CD4-positive, alpha-beta T cell treated with Interleukin-15 for 1 hour (primary cell): ENCODE measurements at regions not wholly inside any gene's neighbourhood (a gene's known extent, or its start where the extent isn't known, plus 50 kb on each side); places are given as distances from the start of the nearest gene placed in this dataset.
A peak's percentile ranks its signal among the peaks of the same experiment; 100 is the strongest.
"Not testable (repeated sequence)": the region's sequence is repeated elsewhere in the genome, so short reads cannot be mapped to it uniquely, and the experiment has no call there.

Experiments
- DNase-seq: peaks from one replicate; pipeline ENCODE4 v3.0.0-alpha.2; 2020

GRCh38 chr12:13336216-13336615 is 139.7 kb downstream of the EMP1 start:
- DNase-seq, result no peak

DNA sequence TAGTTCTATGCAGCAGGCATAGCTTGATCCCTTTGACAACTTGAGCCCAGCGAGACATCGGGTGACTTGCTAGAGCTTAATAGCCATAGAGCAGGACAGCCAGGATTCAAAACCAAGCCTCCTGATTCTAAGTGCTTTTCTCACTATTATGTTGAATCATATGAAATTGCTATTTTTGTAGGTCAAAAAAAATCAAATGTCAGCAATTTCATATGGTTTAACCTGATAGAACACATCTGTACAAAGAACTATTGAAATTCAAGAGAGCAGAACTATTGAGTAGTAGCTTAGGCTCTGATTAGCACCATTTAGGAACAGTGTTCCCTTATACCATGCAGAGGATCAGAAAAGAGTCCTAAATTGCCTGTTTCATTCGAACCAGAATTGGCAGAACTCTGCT is 132.0 kb downstream of the EMP1 start:
- DNase-seq, result no peak

DNA sequence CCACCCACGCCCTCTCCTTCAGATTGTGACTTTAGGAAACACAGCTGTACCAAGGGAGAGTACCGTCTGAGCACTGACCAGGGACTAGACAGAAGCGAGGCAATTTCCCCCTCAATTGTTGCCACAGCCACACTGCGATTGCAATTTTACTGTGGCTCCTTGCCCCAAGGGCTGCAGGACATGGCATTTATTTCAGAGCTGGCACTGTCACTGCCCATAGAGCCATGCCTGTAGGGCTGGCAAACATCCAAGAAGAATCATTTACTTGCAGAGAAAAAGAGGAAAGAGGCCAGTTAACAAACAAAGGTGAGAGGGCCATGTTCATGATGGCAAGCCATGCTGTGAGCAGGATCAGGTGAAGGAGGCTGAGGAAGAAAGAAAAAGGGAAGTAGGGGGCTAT is 129.6 kb downstream of the EMP1 start:
- DNase-seq, result no peak

DNA sequence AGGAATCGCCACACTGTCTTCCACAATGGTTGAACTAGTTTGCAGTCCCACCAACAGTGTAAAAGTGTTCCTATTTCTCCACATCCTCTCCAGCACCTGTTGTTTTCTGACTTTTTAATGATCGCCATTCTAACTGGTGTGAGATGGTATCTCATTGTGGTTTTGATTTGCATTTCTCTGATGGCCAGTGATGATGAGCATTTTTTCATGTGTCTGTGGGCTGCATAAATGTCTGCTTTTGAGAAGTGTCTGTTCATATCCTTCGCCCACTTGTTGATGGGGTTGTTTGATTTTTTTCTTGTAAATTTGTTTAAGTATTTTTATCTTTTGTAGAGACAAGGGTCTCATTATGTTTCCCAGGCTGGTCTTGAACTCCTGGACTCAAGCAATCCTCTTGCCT is 128.5 kb downstream of the EMP1 start:
- DNase-seq, result not testable (repeated sequence)

DNA sequence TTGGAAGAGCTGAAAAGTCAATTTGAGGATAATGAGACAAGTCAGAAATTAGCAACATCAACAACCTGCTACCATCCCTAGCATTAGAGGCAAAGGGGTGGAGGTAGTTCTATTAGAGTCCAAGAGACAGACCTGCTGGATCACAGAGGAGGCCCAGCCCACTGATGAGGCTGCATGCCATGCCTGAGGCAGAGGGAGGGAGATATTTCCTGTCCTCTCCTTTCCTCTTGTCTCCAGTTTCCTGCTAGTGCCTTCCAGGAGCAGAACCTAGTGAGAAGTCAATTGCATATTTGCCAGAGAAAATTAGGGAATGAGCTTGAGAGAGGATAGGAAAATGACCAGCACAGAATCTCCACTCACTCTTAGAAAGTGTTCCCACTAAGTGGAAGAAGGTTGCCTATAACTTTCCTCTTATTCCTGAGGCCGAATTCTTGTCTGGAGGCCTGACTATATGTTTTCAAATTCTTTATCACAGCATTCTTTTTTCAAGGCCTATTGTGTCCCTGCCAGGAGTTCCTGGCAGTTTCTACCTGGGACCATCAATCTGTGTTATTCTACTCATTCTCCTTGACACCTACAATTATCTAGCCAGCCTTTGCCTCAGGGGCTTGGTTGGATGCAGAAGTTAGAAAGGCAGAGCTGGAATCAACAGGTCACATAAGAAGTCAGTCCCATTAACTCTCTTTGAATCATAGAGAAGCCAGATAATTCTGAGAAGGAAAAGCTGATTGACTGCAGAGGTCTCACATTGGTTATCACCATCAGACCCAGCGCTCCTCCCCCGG is 121.9 kb downstream of the EMP1 start:
- no peak for DNase-seq

GRCh38 chr12:13316587-13317246 is 120.2 kb downstream of the EMP1 start:
- no peak for DNase-seq

- DNase-seq, result no peak
Observed at GRCh38 chr12:13313886-13314285, 117.4 kb downstream of the EMP1 start.

GRCh38 chr12:13311551-13311950 is 115.0 kb downstream of the EMP1 start:
- DNase-seq, result no peak

GRCh38 chr12:13307143-13307816 is 110.8 kb downstream of the EMP1 start:
- no peak for DNase-seq

DNA sequence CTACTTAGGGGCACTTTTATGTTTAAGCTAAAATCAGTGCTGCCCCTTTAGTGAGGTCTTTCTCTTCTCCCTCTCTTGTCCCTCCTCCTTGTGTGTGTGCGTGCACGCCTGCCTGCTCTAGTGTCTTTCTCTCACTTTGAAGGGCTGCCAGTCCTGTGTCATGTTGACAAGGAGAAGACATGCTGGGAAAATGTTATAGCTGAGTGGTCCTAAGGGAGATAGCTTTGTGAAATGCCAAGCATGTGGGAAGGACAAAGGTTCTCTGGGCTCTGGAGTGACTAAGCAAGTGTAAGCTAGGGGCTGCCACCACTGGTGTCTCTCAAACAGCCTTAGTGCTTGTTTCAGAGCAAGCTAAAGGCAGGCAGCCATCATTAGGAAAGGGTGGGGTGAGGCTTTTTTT is 108.4 kb downstream of the EMP1 start:
- DNase-seq, result no peak

GRCh38 chr12:13299457-13299856 is 102.9 kb downstream of the EMP1 start:
- DNase-seq, result no peak

DNA sequence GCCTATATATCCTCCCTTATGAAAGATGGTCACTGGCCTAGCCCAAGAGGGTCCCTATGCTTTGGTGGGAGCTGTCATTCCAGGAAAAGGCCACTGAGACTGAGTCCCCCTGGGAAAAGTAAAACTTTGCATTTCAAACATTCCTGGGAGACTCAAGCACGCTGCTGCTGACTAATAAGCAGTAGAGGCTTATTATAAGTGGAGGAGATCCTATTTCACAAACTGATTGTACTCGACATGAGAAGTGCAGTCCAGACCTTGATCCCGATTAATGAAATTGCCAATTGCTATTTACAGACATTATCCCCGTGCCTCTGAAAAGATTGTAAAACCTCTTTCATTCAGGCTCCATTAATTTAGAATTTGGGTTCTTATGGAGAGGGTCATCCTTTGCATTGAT is 96.6 kb downstream of the EMP1 start:
- no peak for DNase-seq

DNA sequence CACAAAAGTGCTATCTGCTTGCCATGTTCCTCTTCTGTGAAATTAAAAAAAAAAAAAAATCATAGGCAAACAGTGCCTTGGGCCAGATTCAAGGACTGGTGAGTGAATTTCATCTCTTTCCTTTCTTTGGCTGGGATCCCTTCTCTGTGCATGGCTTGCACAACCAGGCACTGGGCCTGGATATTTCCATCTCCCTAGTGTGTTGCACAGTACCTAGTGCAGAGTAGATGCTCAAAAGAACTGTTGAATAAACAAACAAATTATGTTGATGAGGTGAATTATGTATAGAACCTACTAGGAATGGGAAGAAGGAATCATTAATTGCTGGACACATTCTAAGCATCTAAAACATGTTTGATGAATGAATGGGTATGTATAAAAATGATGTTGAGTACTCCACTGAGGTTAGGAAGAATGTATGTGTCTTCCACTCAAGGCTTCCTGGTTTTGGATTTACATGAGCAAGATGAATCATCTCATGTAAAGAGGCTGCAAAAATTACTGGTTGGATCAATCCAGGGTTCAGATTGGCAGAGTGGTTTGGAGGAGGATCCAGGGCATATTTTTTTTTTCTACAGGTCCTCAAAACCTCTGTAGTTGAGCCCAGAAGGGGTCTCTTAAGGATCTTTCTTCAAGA is 93.2 kb downstream of the EMP1 start:
- DNase-seq, result no peak

DNA sequence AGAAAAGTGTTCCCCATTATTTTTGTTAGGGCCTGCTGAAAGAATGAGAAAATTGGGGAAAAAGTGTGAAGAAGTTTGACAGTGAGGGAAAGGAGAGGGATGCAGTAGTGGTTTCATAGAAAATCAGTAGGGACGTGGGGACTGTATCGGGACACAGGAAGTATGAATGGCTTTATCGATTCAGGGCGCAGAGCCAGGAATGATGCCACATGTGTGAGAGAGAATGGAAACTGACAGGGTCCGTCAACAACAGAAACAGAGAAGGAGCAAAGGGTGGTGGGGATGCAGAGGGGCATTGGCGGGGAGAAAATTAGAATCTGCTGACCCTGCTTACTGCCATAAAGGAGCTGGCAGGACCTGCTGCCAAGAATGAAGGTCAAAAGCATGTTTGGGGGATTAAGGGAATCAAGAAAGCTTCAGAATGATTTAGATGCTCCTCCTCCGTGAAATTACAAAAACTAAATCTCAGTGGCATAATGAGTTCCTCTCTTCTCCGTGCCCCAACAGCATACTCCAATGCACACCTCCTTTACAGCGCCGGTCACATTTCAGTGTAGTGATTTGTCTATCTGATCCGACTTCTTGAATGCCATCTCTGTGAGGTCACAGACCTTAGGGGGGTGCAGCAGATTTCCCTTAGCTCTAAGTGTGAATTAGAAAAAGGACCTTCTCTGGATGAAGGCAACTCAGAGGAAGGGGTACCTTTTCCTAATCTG is 92.6 kb downstream of the EMP1 start:
- no peak for DNase-seq

DNA sequence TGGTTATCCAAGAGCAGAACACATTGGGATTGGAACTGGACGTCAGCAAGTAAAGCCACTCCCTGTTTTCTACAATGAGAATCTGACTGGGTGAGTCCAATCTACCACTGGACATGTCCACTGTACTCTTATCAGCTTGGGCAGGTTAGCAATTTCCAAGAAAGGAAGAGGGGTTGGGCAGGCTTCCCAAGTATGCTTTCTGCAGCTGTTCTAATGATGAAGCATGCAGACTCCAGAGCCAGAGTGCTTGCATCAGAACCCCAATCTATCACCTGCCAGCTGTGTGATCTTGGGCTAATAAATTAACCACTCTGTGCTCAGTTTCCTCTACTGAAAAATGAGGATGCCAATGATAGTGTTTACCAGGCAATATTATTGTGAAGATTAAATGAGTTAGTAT is 92.0 kb downstream of the EMP1 start:
- no peak for DNase-seq

DNA sequence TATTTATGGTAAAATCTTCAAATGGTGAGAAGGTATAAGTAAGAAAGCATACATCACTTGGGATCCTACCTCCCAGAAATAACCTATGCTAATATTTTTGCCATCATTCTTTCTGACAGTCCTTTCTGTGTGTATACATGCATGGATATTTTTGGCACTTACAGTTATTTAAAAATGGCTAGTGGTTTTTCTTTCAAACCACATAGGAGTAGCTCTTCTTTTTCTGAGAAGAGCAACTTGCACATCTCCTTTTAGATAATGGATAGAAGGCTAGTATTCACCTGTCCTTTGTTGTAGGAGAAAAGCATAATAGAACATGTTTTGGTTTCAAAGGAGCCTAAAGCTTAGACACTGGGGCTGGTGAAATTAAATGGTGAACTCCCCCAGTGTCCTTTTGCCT is 87.3 kb downstream of the EMP1 start:
- DNase-seq, result no peak

GRCh38 chr12:13282861-13283260 is 86.3 kb downstream of the EMP1 start:
- no peak for DNase-seq

DNA sequence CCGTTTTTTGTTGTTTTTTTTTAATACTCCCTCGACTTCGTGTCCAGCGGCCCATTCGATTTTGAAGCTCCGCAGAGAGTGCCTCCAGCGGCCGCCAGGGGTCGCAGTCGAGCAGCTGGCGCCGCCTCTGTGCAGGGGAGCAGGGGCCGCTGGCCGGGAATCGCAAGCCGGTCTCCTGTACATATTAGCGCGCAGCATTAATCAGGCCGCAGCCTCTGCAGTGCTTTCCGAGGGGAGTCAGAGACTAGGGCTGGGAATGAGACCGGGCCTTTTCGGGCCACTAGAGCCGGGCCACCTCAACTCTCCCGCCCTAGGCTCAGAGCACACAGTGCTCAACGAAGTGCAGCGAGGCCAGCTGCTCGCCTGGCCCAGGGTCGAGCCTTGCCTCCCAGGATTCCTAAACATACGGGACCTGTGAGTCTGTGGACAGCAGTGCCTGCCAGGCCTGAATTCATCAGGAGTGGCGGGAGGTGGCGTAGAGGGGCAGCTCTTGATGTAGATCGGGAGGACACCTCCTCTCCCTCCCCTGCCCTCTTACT is 81.8 kb downstream of the EMP1 start:
- DNase-seq, result peak; percentile 34

- no peak for DNase-seq
Observed at GRCh38 chr12:13277293-13277692, 80.8 kb downstream of the EMP1 start.

DNA sequence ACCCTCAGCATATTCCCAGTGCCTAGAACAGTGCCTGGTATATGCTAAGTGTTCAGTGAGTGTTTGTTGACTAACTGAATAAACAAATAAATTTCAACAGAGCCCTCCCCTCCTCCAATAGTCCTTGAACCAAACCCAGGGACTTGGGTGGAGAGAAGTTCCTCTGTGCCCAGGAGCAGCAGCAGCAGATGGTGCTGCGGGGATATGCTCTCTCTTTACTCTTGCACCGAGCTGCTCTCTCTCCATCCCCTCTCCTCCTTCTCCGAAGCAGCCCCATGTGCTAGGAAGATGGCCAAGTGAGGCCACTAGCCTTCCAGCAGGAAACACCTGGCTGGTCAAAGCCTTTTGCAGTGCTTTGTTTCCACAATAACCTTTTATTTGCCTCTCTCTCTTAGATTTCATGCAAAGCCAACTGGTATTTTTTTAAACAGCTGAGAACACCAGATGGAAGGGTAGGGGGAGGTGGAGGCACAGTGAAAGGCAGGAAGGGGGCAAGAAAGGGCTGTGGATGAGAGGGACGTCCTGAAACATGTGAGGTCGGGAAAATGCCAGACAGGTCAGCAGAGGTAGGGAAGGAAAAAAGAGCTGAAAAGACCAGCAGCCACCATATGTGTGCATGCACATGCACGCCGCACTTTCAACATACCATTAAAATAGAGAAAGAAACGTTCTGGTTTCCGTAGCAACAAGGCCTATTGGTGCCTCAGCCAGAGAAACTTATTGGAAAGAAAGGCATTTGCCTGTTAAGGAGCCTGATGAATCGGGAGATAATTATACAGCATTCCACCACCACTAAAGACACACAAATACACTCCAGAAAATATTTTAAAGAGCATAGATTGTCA is 78.9 kb downstream of the EMP1 start:
- no peak for DNase-seq

DNA sequence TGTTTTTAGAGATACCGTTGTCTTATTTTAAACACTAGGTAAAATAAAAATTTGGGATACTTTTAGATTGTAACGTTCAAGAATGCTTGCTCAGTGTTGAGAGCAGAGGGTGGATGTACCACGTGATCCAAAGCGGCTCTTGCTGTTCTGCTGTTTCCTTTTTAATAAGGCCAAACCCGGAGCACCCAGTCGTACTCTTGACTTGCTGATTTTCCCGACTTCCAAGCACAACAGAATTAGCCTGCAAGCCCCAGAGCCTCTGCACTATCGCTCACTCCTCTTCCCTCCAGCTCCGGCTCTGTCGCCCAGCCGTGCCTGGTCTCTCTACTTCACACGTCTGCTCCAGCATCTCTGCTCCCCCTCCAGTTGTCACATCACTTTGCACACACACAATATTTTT is 77.3 kb downstream of the EMP1 start:
- no peak for DNase-seq

DNA sequence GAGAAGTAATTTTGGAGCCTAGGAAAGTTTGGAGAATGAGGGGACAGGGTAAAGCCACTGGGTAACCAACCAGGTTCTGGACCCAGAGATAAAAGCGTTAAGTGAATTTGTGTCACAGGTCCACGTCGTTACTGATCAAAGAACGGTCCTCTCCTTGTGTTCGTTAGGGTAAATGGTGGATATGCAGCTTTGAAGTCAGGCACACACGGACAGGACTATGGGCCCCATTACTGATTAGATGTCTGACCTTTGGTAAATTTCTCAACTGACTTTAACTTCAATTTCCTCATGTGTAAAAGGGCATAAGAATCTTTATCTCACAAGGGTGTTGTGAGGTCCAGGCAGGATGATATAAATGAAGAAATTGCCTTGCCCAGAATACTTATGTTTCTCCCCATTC is 76.6 kb downstream of the EMP1 start:
- DNase-seq, result no peak
